GM23338 (cell line): ENCODE measurements at regions not wholly inside any gene's neighbourhood (a gene's known extent, or its start where the extent isn't known, plus 50 kb on each side); places are given as distances from the start of the nearest gene placed in this dataset.

Experiments used
- CREB1 ChIP-seq: fragments of 250-450 bp; sonication (Bioruptor Pico); IDR thresholded peaks from 2 replicates; pipeline ENCODE4 v1.5.0; 2020; ENCODE audit warnings: low read depth, mild to moderate bottlenecking, moderate library complexity
- EZH2 ChIP-seq: fragments of 200-600 bp; sonication (generic); IDR thresholded peaks from one replicate; pipeline ENCODE4 v1.8.0; 2017; ENCODE audit warnings: antibody characterized with exemption, mild to moderate bottlenecking, low read depth; ENCODE audit not compliant: unreplicated experiment
- EZH2phosphoT487 ChIP-seq: fragments of 200-600 bp; sonication (generic); IDR thresholded peaks from one replicate; pipeline ENCODE4 v1.8.1; 2018; ENCODE audit warnings: antibody characterized with exemption; ENCODE audit not compliant: unreplicated experiment
- JUNB ChIP-seq: IDR thresholded peaks from one replicate; pipeline ENCODE4 v1.6.1; 2016; ENCODE audit warnings: antibody characterized with exemption; ENCODE audit not compliant: unreplicated experiment
- POLR2AphosphoS5 ChIP-seq: IDR thresholded peaks from 2 replicates; pipeline ENCODE4 v1.6.1; 2016; ENCODE audit warnings: antibody characterized with exemption, low read depth
- REST ChIP-seq: IDR thresholded peaks from one replicate; pipeline ENCODE4 v1.6.1; 2018; ENCODE audit warnings: antibody characterized with exemption; ENCODE audit not compliant: unreplicated experiment
- ZNF331 ChIP-seq: fragments of 250-450 bp; sonication (Bioruptor Pico); IDR thresholded peaks from 2 replicates; pipeline ENCODE4 v1.5.0; 2020; ENCODE audit warnings: low read depth, mild to moderate bottlenecking, moderate library complexity
- TF ChIP-seq, protein P1 (sequence below), 2 experiments: fragments of 200-600 bp in 1 of 2; sonication (generic) in 1 of 2; conservative IDR thresholded peaks; 2 replicates each; pipeline versions ENCODE4 v1.5.1 to v1.6.1; 2016 to 2017; ENCODE audit warnings: antibody characterized with exemption in 2 of 2, low read depth in 2 of 2, mild to moderate bottlenecking in 2 of 2, moderate library complexity in 1 of 2

GRCh38 chr2:12326449-12327190 lies 390.1 kb upstream of the TRIB2 start:
- TF ChIP-seq, protein P1, sequence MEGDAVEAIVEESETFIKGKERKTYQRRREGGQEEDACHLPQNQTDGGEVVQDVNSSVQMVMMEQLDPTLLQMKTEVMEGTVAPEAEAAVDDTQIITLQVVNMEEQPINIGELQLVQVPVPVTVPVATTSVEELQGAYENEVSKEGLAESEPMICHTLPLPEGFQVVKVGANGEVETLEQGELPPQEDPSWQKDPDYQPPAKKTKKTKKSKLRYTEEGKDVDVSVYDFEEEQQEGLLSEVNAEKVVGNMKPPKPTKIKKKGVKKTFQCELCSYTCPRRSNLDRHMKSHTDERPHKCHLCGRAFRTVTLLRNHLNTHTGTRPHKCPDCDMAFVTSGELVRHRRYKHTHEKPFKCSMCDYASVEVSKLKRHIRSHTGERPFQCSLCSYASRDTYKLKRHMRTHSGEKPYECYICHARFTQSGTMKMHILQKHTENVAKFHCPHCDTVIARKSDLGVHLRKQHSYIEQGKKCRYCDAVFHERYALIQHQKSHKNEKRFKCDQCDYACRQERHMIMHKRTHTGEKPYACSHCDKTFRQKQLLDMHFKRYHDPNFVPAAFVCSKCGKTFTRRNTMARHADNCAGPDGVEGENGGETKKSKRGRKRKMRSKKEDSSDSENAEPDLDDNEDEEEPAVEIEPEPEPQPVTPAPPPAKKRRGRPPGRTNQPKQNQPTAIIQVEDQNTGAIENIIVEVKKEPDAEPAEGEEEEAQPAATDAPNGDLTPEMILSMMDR (conservative IDR thresholded peaks at IDR 0.05; ENCODE audit: low read depth in 2 of 2) = peak in 1 of 2 experiments; percentile 86
- TF ChIP-seq EZH2 (no peak), REST (no peak), EZH2phosphoT487 (no peak), POLR2AphosphoS5 (no peak), JUNB (no peak), CREB1 (no peak), ZNF331 (no peak)
